CD4-positive, alpha-beta T cell (primary cell): ENCODE measurements at regions not wholly inside any gene's neighbourhood (a gene's known extent, or its start where the extent isn't known, plus 50 kb on each side); places are given as distances from the start of the nearest gene placed in this dataset.

Source experiments
- ATAC-seq: fragments of 200-7000 bp; cut with Tn5 transposase; one replicate; pipeline ENCODE4 v1.10.0; 2022; ENCODE audit warnings: mild to moderate bottlenecking; ENCODE audit not compliant: poor library complexity
- CTCF ChIA-PET: fragments of 350-600 bp; sonication (Branson Sonifier 250); formaldehyde crosslinking; loops from one replicate; lab custom pipeline; 2021; ENCODE audit warnings: antibody characterized with exemption, inconsistent platforms; lab: Charles Lee
- POLR2A ChIA-PET: fragments of 350-600 bp; sonication (Branson Sonifier 250); formaldehyde crosslinking; loops from one replicate; lab custom pipeline; 2021; ENCODE audit warnings: antibody characterized with exemption, inconsistent platforms; lab: Charles Lee
- DNase-seq, 14 experiments: peaks; one replicate each; pipeline ENCODE4 v3.0.0-alpha.2; 2013 to 2020; ENCODE audit warnings: mixed read lengths in 2 of 14
- H3K27ac ChIP-seq, 2 donors: one replicate each; pipeline versions ENCODE4 v1.5.1 to v1.7.0; 2013; ENCODE audit warnings: low read length in 2 of 2, low read depth in 1 of 2, mild to moderate bottlenecking in 1 of 2
- H3K27me3 ChIP-seq, 2 experiments: 1 replicate in 1 of 2; 2 replicates in 1 of 2; pipeline versions ENCODE4 v1.6.1 to v1.7.0; 2013; ENCODE audit warnings: low read length in 2 of 2, control low read depth in 1 of 2, mild to moderate bottlenecking in 1 of 2, moderate library complexity in 1 of 2; ENCODE audit not compliant: insufficient read depth in 2 of 2, control insufficient read depth in 1 of 2
- H3K36me3 ChIP-seq: one replicate; pipeline ENCODE4 v1.6.1; 2013; ENCODE audit warnings: low read length, control low read depth; ENCODE audit not compliant: insufficient read depth
- H3K4me1 ChIP-seq: one replicate; pipeline ENCODE4 v1.6.1; 2013; ENCODE audit warnings: low read length, control low read depth; ENCODE audit not compliant: insufficient read depth
- H3K4me3 ChIP-seq: one replicate; pipeline ENCODE4 v1.5.1; 2013; ENCODE audit warnings: mild to moderate bottlenecking, low read length, moderate library complexity
- H3K9me3 ChIP-seq, 2 experiments: 1 replicate in 1 of 2; 2 replicates in 1 of 2; pipeline versions ENCODE4 v1.6.1 to v1.7.0; 2013; ENCODE audit warnings: low read length in 2 of 2, mild to moderate bottlenecking in 2 of 2, control low read depth in 1 of 2, moderate library complexity in 1 of 2; ENCODE audit not compliant: control insufficient read depth in 1 of 2, insufficient read depth in 1 of 2
- H3K27ac Mint-ChIP-seq: one replicate; pipeline ENCODE4 v1.8.0; 2020; ENCODE audit warnings: mixed read lengths
- H3K27me3 Mint-ChIP-seq: one replicate; pipeline ENCODE4 v1.8.0; 2021; ENCODE audit warnings: mixed read lengths
- H3K36me3 Mint-ChIP-seq: one replicate; pipeline ENCODE4 v1.8.0; 2021; ENCODE audit warnings: low read depth, mixed read lengths
- H3K4me1 Mint-ChIP-seq: one replicate; pipeline ENCODE4 v1.8.0; 2021; ENCODE audit warnings: low read depth, mixed read lengths
- H3K4me3 Mint-ChIP-seq: one replicate; pipeline ENCODE4 v1.8.0; 2020; ENCODE audit warnings: mild to moderate bottlenecking, mixed read lengths
- H3K9me3 Mint-ChIP-seq: one replicate; pipeline ENCODE4 v1.8.0; 2020; ENCODE audit warnings: mixed read lengths
- intact Hi-C, 2 experiments: fragments of 100-400 bp; cut with DNase I in 1 of 2; cut with micrococcal nuclease in 1 of 2; formaldehyde crosslinking; loops; one replicate each; pipeline versions ENCODE4 v1.15.1 to v1.9.0; 2023 to 2025; cut with DNase I, micrococcal nuclease
- TF ChIP-seq, protein P1 (sequence below): fragments of 200-600 bp; IDR thresholded peaks from one replicate; pipeline ENCODE4 v1.8.0; 2022; ENCODE audit warnings: antibody characterized with exemption, mild to moderate bottlenecking

DNA sequence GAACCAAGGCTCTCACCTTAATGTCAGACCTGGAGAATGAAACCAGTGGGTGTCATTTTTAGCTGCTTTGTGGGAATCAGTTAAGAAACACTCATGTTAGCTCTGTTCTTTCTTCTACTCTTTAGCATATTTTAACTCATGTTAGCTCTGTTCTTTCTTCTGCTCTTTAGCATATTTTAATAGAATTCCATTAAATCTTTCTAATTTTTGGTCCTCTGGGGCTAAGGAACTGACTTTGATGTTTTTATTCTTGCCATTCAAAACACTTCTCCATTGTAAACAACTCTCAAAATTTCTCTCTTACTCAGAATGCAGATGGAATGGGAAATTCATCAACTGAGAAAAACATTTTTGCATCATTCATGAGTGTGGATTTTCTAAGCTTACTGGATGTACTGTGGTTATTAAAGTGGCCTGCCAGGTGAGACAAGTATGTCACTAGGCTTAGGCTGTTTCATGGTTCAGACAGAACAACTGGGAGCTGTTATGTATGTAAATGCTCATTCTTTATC is 680.6 kb downstream of the ROBO2 start:
- no peak overlapping the region for H3K4me3 Mint-ChIP-seq
- DNase-seq (no peak), ATAC-seq (no peak)
- intact Hi-C loops: no loop called here
- TF ChIP-seq, protein P1, sequence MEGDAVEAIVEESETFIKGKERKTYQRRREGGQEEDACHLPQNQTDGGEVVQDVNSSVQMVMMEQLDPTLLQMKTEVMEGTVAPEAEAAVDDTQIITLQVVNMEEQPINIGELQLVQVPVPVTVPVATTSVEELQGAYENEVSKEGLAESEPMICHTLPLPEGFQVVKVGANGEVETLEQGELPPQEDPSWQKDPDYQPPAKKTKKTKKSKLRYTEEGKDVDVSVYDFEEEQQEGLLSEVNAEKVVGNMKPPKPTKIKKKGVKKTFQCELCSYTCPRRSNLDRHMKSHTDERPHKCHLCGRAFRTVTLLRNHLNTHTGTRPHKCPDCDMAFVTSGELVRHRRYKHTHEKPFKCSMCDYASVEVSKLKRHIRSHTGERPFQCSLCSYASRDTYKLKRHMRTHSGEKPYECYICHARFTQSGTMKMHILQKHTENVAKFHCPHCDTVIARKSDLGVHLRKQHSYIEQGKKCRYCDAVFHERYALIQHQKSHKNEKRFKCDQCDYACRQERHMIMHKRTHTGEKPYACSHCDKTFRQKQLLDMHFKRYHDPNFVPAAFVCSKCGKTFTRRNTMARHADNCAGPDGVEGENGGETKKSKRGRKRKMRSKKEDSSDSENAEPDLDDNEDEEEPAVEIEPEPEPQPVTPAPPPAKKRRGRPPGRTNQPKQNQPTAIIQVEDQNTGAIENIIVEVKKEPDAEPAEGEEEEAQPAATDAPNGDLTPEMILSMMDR: no peak
- ChIA-PET CTCF (interaction anchor here (0.5 kb wide), 1 partner anchor 1421 kb away, joined by 3 read pairs; no protein-coding TSS in a partner anchor), POLR2A (no interaction called here)
- Histone ChIP-seq H3K27ac (no peak overlapping the region), H3K9me3 (peaks cover 0 to 6% of the 10 kb centered on the region in 2 experiments), H3K36me3 (no peaks in the 10 kb centered on the region), H3K4me1 (no peaks in the 10 kb centered on the region), H3K27me3 (no peaks in the 10 kb centered on the region), H3K4me3 (no peak overlapping the region)
- H3K9me3 Mint-ChIP-seq: peaks cover 21% of the 10 kb centered on the region
- H3K36me3 Mint-ChIP-seq: no peaks in the 10 kb centered on the region
- no peak overlapping the region for H3K27ac Mint-ChIP-seq
- no peaks in the 10 kb centered on the region for H3K4me1 Mint-ChIP-seq
- no peaks in the 10 kb centered on the region for H3K27me3 Mint-ChIP-seq

DNA sequence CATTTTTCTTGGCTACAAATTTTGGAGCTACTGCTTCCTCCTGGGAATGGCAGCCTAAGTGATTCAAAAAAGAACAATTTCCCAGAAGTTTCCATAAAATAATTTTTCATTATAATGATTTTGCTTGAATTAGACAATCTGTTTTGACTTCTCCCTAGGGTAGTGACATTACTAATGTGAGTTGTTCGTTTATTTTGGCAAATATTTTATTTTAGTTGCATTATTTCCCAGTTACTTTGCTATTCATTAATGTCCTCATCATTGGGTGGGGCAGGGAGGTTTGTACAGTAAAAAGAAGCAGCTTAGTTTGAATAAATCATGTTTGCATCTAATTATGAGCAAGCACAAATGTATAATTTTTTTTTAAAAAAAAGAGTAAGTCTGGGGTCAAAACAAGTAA is 686.6 kb downstream of the ROBO2 start:
- no peak overlapping the region for H3K27ac ChIP-seq
- H3K4me3 Mint-ChIP-seq: no peak overlapping the region
- DNase-seq: no peak
- peaks cover 0 to 6% of the 10 kb centered on the region in 2 experiments for H3K9me3 ChIP-seq
- no peak overlapping the region for H3K4me3 ChIP-seq
- H3K27me3 ChIP-seq: no peaks in the 10 kb centered on the region
- intact Hi-C loops: no loop called here
- peaks cover 15% of the 10 kb centered on the region for H3K9me3 Mint-ChIP-seq
- H3K36me3 ChIP-seq: no peaks in the 10 kb centered on the region
- H3K27ac Mint-ChIP-seq: no peak overlapping the region
- no peak for ATAC-seq
- no peaks in the 10 kb centered on the region for H3K27me3 Mint-ChIP-seq
- TF ChIP-seq, protein P1: no peak
- H3K36me3 Mint-ChIP-seq: no peaks in the 10 kb centered on the region
- POLR2A ChIA-PET: no interaction called here
- H3K4me1 ChIP-seq: no peaks in the 10 kb centered on the region
- CTCF ChIA-PET: no interaction called here
- H3K4me1 Mint-ChIP-seq: no peaks in the 10 kb centered on the region

DNA sequence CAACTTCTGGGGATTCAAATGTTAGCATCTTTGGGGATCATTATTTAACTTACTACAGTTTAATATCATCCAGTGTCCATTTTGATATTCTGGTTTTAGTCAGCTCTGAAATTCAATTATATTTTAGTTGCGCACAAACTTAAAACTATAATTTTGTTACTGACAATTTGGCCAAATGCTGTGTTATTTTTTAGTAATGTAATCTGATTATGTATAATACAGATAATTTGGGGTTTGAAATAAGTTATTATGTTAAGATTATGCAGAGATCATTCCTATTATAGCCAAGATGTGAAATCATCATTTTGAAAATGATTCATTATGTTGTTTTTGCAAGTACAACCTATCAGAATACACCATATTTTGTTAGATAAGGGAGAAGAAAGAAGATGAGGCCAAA is 706.1 kb downstream of the ROBO2 start:
- H3K4me1 ChIP-seq: no peaks in the 10 kb centered on the region
- Mint-ChIP-seq H3K27ac (no peak overlapping the region), H3K4me3 (no peak overlapping the region), H3K36me3 (no peaks in the 10 kb centered on the region), H3K27me3 (no peaks in the 10 kb centered on the region), H3K9me3 (peaks cover 7% of the 10 kb centered on the region), H3K4me1 (no peaks in the 10 kb centered on the region)
- intact Hi-C loops: no loop called here
- no peaks in the 10 kb centered on the region for H3K36me3 ChIP-seq
- peaks cover 0 to 7% of the 10 kb centered on the region in 2 experiments for H3K9me3 ChIP-seq
- DNase-seq (no peak), ATAC-seq (no peak)
- TF ChIP-seq, protein P1: no peak
- ChIA-PET POLR2A (no interaction called here), CTCF (no interaction called here)
- no peak overlapping the region for H3K27ac ChIP-seq
- no peak overlapping the region for H3K4me3 ChIP-seq
- H3K27me3 ChIP-seq: no peaks in the 10 kb centered on the region
